GM12873 (cell line): ENCODE measurements at regions not wholly inside any gene's neighbourhood (a gene's known extent, or its start where the extent isn't known, plus 50 kb on each side); places are given as distances from the start of the nearest gene placed in this dataset.

Experiments
- TF ChIP-seq, protein P1 (sequence below): IDR thresholded peaks from 2 replicates; pipeline ENCODE4 v1.5.1; 2012; ENCODE audit warnings: low read depth, mild to moderate bottlenecking, moderate library complexity, low read length, control low read depth; ENCODE audit not compliant: insufficient read depth; ENCODE audit errors: missing control alignments

DNA sequence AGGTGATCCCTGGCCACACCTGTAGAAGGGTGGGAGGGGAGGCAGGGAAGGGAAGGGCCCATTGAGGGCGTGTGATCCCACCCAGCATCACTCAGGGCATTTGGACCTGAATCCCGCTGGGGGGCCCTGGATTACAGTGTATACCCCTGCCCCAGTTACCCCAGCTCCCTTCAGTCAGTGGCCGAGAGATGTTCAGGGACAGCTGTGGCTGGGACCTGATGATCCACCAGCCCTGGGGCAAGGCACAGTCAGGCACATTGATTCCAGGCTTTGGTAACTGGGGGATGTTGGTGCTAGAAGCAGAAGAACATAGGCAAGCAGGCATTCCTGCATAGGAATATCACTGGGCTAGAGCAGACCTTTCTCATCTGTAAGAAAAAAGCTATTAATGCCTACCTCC is 170.3 kb downstream of the FOXL1 start:
- TF ChIP-seq, protein P1, sequence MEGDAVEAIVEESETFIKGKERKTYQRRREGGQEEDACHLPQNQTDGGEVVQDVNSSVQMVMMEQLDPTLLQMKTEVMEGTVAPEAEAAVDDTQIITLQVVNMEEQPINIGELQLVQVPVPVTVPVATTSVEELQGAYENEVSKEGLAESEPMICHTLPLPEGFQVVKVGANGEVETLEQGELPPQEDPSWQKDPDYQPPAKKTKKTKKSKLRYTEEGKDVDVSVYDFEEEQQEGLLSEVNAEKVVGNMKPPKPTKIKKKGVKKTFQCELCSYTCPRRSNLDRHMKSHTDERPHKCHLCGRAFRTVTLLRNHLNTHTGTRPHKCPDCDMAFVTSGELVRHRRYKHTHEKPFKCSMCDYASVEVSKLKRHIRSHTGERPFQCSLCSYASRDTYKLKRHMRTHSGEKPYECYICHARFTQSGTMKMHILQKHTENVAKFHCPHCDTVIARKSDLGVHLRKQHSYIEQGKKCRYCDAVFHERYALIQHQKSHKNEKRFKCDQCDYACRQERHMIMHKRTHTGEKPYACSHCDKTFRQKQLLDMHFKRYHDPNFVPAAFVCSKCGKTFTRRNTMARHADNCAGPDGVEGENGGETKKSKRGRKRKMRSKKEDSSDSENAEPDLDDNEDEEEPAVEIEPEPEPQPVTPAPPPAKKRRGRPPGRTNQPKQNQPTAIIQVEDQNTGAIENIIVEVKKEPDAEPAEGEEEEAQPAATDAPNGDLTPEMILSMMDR: no peak

DNA sequence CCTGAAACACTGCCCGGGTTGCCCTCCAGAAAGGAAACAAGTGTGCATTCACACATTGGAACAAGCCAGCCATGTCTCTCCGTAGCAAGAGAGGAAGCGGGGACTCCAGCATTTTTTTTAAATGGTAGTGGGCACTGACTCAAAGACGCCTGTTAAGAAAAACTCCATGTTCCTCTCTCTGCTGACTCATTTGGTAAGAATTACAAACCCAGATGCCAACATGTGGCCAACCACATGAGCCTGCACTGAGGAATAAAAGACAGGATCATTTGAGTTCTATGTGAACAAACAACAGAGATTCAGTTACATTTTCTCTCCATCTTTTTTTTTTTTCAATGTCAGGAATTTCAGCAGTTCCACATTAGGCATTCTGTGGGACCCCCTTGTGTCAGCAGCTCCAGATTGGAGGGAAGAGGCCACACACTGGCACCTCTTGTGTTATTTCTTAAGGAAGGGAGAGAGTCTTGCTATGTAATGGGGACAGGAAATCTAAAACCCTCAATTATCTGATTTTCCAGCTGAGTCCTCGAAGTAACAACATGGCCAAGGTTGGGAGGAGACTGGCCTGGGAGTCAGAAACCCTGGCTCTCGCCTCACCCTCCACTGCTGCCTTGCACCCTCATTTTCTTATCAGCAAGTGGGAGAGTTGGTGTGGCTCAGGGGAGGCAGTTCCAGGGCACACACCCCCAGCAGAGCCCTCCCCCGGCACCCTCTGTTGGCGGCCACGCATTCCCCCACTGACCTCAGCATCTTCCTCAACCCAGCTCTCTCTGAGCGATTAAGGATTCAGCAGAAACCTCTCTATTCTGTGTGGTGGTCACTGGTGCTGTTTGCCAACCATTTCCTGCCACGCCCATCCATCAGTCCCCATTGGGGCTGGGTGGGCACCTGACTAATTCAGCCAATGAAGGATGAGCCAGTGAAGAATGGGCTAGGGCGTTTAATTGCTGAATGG is 173.0 kb downstream of the FOXL1 start:
- TF ChIP-seq, protein P1: no peak

DNA sequence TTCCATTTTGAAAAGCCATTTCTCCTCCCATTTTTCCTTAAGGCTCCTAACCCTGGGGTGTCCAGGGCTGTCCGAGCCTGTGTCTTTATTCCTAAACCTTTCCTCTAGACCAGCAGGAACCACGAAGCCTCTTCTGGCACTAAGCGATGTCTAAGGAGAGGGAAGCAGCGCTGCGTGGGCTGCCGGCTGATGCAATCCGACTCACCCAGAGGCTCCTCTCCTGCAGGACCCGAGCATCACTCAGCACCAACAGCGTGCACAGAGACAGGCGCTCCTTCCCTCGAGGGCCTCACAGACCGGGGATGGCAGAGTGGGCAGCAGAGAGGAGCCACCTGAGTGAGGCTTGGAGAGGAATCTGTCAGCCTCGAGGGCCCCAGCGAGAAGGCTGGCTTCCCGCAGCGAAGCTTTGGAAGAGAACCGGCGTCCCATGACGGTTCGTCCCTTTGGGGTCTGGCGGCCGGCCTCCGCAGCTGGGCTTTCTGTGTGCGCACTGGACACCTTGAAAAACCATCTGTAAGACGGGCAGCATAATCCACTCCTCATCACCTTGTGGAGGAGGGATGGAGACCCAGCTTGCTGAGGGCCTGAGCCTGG is 174.3 kb downstream of the FOXL1 start:
- TF ChIP-seq, protein P1: no peak

DNA sequence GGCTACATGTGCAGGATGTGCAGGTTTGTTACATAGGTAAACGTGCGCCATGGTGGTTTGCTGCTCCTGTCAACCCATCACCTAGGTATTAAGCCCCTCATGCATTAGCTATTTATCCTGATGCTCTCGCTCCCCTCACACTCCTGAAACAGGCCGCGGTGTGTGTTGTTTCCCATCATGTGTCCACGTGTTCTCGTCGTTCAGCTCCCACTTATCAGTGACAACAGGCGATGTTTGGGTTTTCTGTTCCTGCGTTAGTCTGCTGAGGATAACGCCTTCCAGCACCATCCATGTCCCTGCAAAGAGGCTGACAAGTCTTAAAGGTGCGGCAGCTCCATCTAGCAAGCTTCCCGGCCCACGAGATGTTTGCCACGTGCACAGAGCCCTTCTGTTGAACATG is 175.1 kb downstream of the FOXL1 start:
- TF ChIP-seq, protein P1: no peak

DNA sequence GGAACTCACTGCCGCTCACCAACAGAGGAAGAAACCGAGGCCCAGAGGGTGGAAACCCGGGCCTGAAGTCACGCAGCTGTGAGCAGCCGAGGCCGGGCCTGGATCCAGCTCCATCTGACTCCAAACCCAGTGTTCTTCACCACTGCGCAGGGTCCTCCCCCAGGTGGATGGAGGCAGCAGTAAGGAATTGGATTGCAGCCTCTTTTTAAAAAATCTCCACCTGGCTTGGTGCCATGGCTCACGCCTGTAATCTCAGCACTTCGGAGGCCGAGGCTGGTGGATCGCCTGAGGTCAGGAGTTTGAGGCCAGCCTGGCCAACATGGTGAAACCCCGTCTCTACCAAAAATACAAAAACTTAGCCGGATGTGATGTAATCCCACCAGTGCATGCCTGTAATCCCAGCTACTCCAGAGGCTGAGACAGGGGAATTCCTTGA is 177.2 kb downstream of the FOXL1 start:
- TF ChIP-seq, protein P1: no peak

DNA sequence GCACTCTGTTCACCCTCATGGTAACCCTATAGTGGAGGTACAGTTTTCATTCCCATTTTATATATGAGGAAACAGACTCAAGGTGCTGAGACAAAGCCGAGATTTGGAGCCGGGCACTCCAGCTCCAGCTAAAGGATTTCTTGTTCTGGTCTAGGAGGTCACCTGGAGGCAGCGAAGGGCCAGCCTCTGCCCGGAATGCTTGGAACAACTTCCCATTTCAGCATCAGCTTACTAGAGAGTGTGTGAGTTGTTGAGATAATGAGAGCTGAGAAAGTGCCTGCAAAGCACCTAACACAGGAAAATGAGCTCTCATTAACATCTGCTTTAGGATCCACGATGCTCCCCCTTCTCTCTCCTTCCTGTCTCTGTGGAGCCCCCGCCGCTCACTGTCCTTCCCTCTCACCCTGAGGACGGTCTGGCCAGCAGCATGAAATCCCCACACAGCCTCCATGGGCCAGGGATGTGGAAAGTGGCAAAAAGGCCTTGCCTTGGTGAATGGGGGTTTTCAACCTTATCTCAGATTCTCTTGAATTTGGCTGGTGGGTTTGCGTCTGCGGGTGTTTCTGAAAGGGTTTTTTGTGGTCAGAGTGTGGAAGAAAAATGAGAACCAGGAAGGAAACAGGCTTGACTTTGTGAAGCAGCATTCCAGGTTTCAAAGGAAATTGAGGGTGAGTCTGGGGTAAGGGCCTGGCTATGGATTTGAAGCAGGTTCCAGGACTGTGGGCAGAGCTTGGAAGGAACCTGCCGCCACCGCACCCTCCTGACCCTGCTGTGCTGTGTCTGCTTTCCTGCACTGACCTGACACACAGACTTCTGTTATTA is 178.7 kb downstream of the FOXL1 start:
- TF ChIP-seq, protein P1: no peak

DNA sequence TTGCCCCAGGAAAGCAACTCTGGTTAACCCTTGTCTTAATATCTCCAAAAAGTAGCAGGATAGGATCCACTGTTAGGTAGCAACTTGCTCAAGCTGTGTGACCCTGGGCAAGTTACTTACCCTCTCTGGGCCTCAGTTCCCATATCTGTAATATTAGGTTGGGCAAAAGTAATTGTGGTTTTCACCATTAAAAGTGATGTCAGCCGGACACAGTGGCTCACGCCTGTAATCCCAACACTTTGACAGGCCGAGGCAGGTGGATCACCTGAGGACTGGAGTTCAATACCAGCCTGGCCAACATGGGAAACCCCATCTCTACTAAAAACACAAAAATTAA is 179.3 kb downstream of the FOXL1 start:
- TF ChIP-seq, protein P1: no peak
